Activated CD4-positive, alpha-beta T cell treated with anti-CD3 and anti-CD28 coated beads, Interleukin-10, Interleukin-2, amounts not matched to agents 100 ng/mL and 50 ng/mL, durations not matched to agents 16 hours and 8 hours (primary cell): ENCODE measurements at regions not wholly inside any gene's neighbourhood (a gene's known extent, or its start where the extent isn't known, plus 50 kb on each side); places are given as distances from the start of the nearest gene placed in this dataset.
A peak's percentile ranks its signal among the peaks of the same experiment; 100 is the strongest.

Source experiments
- DNase-seq: peaks from one replicate; pipeline ENCODE4 v3.0.0-alpha.2; 2020

DNA sequence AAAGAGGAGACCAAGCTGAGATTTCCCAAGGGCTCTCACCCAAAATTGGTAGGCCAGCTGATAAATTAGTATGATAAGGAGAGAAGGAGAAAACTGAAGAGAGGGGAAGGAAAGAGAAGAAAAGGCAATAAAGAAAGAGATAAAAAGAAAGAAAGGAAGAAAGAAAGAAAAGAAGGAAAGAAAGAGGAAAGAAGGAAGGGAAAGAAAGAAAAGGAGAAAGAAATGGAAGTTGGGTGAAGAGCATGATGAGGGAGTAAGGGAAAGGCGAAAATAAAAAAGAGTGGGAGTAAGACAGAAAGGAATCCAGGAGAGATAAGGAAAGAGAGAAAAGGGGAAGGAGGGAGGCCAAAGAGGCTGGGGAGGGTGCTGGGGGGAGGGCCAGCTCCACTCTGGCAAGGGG lies 95.4 kb downstream of the MRM1 start:
- no peak for DNase-seq

GRCh38 chr17:36697903-36698530 lies 96.6 kb downstream of the MRM1 start:
- no peak for DNase-seq

- DNase-seq, result no peak
These were observed 100.2 kb downstream of the MRM1 start for GRCh38 chr17:36701429-36702099.

DNA sequence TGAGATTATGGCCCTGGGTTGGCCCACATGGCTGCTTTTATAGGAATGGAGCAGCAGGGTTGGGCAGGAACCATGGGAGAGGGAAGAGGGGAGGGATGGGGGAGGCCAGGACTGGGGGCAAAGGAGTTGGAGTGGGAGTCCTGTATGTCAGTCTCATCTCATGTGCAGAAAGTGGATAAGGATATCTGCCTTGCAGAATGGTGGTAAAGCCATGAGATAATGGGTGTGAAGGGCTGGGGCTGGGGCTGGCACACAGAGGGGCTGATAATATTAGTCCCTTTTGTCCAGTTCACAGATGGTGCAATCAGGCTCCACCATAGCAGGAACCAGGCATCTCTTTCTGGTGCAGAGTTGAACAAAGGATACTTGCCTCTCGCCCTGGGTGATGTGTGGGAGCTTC lies 101.3 kb downstream of the MRM1 start:
- DNase-seq, result no peak

DNA sequence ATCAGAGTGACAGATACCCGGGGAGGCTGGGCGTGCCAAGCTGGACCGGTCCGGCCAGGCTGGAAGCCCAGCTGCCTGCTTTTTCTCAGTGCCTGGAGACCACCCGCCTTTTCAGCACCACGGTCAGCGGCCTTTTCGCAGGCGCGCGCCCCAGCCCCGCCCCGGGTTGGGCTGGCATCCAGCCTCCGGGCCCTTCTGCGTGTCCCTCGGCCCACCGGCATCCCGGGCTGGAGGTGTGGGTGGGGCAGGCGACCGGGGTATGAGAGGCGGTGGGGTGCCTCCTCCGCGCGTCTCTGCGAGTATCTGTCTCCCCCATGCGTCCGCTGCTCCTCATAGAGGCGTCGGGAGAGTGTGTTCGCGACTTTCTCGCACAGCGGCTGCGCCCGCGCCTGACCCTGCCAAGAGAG lies 102.5 kb downstream of the MRM1 start:
- DNase-seq, result peak; percentile 31

- DNase-seq, result no peak
These were observed 104.0 kb downstream of the MRM1 start for GRCh38 chr17:36705283-36705795.

GRCh38 chr17:36705874-36706731 lies 104.7 kb downstream of the MRM1 start:
- peak; percentile 61 for DNase-seq

- DNase-seq, result no peak
These were observed 106.5 kb downstream of the MRM1 start for GRCh38 chr17:36707904-36708303.

- DNase-seq, result no peak
These were observed 113.4 kb downstream of the MRM1 start for GRCh38 chr17:36714789-36715188.

GRCh38 chr17:36715951-36716350 lies 114.6 kb downstream of the MRM1 start:
- no peak for DNase-seq

GRCh38 chr17:36717088-36717487 lies 115.7 kb downstream of the MRM1 start:
- DNase-seq, result no peak

GRCh38 chr17:36720131-36720530 lies 118.7 kb downstream of the MRM1 start:
- no peak for DNase-seq

DNA sequence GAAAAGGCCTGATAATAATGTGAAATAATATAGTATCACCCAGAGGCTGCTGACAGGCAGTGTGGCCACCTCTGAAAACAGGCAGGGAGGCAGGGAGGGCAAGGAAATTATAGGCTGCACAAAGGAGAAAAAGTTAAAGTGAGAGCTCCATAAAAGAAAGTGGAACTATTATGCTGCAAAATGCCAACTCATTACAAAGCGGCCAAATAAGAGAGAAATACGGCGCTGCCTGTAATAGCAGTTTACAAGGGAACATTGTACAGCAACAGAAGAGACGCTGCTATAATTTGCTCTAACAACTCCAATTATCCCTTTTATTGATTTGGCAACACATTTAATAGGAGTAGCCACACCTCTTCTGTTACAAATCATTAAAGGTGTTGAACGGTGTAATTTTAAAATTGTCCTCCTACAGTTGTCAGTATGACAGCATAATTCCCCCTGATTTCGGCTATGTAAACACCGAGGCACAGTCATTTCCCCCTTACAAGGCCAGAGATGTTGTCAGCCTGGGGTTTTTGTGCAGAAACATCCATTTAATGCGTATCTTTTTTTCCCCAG lies 120.3 kb downstream of the MRM1 start:
- peak; percentile 65 for DNase-seq

- DNase-seq, result peak; percentile 89
These were observed 120.9 kb downstream of the MRM1 start for GRCh38 chr17:36722121-36722902.

GRCh38 chr17:36722903-36723263 lies 121.5 kb downstream of the MRM1 start:
- DNase-seq, result no peak

- no peak for DNase-seq
These were observed 122.2 kb downstream of the MRM1 start for GRCh38 chr17:36723459-36724025.

DNA sequence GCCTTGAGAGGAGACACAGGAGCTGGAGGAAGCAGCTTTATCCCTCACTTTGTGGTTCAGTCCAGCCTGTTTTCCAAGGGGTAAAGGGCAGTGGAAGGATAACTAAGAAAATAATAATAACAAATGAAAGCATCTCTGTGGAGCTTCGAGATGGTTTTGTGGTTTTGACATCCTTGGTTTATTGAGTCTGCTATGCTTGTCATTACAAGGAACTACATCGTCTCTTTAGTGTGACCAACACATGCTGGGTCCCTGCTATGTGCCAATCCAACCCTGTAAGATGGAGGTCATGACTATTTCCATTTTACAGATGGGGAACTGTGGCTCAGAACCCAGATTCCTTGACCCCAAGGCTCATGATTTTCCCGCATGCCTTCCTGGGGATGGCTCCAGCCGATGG lies 124.8 kb downstream of the MRM1 start:
- peak; percentile 7 for DNase-seq

- DNase-seq, result no peak
These were observed 125.7 kb downstream of the MRM1 start for GRCh38 chr17:36727052-36727451.

GRCh38 chr17:36727577-36727976 lies 126.2 kb downstream of the MRM1 start:
- DNase-seq, result no peak

GRCh38 chr17:36728030-36728991 lies 126.9 kb downstream of the MRM1 start:
- DNase-seq, result peak; percentile 27
